GM21381 (cell line): ENCODE measurements at regions not wholly inside any gene's neighbourhood (a gene's known extent, or its start where the extent isn't known, plus 50 kb on each side); places are given as distances from the start of the nearest gene placed in this dataset.
"Not testable (repeated sequence)": the region's sequence is repeated elsewhere in the genome, so short reads cannot be mapped to it uniquely, and the experiment has no call there.

ENCODE experiments used
- ATAC-seq: cut with Tn5 transposase; IDR thresholded peaks from one replicate; pipeline ENCODE4 v1.9.1; 2021; ENCODE audit warnings: mild to moderate bottlenecking, moderate library complexity; ENCODE audit not compliant: unreplicated experiment

GRCh38 chr3:187995667-187996066, 158.3 kb upstream of the LPP start:
- ATAC-seq, result no peak

- no peak for ATAC-seq
Observed at GRCh38 chr3:187996609-187997008, 157.3 kb upstream of the LPP start.

GRCh38 chr3:187997490-187997889, 156.5 kb upstream of the LPP start:
- ATAC-seq, result no peak

GRCh38 chr3:187997946-187998561, 155.9 kb upstream of the LPP start:
- ATAC-seq, result no peak

- ATAC-seq, result no peak
Observed at GRCh38 chr3:187998611-187999010, 155.3 kb upstream of the LPP start.

GRCh38 chr3:187999821-188000220, 154.1 kb upstream of the LPP start:
- no peak for ATAC-seq

GRCh38 chr3:188000361-188000861, 153.5 kb upstream of the LPP start:
- no peak for ATAC-seq

- no peak for ATAC-seq
Observed at GRCh38 chr3:188001093-188001492, 152.9 kb upstream of the LPP start.

- ATAC-seq, result no peak
Observed at GRCh38 chr3:188001926-188002325, 152.0 kb upstream of the LPP start.

GRCh38 chr3:188002626-188003138, 151.3 kb upstream of the LPP start:
- ATAC-seq, result no peak

GRCh38 chr3:188003188-188004171, 150.5 kb upstream of the LPP start:
- no peak for ATAC-seq

- ATAC-seq, result no peak
Observed at GRCh38 chr3:188006726-188007393, 147.1 kb upstream of the LPP start.

- no peak for ATAC-seq
Observed at GRCh38 chr3:188007897-188008296, 146.1 kb upstream of the LPP start.

- ATAC-seq, result no peak
Observed at GRCh38 chr3:188008582-188009213, 145.3 kb upstream of the LPP start.

GRCh38 chr3:188010478-188010877, 143.5 kb upstream of the LPP start:
- no peak for ATAC-seq

- ATAC-seq, result no peak
Observed at GRCh38 chr3:188019727-188020126, 134.2 kb upstream of the LPP start.

- no peak for ATAC-seq
Observed at GRCh38 chr3:188021041-188021440, 132.9 kb upstream of the LPP start.

- no peak for ATAC-seq
Observed at GRCh38 chr3:188021502-188022040, 132.4 kb upstream of the LPP start.

- not testable (repeated sequence) for ATAC-seq
Observed at GRCh38 chr3:188022902-188023301, 131.1 kb upstream of the LPP start.

- ATAC-seq, result no peak
Observed at GRCh38 chr3:188025555-188025954, 128.4 kb upstream of the LPP start.
